ENCODE measurements at regions not wholly inside any gene's neighbourhood (a gene's known extent, or its start where the extent isn't known, plus 50 kb on each side); places are given as distances from the start of the nearest gene placed in this dataset.

GRCh38 chr12:70049596-70050360 lies 193.5 kb upstream of the CNOT2 start:
- H3K27ac ChIP-seq (ENCODE audit: low read depth), result no peak overlapping the region
- DNase-seq (ENCODE audit: low spot score), result no peak
- H3K36me3 ChIP-seq (ENCODE audit: insufficient read depth), result no peaks in the 10 kb centered on the region
- H4K20me1 ChIP-seq (replicated peaks; ENCODE audit: insufficient read depth), result no peaks in the 10 kb centered on the region
- H3K4me3 Mint-ChIP-seq, result no peak overlapping the region
- peaks cover 17% of the 10 kb centered on the region for H3K4me1 Mint-ChIP-seq
- H3K4me3 ChIP-seq, result no peak overlapping the region
- TF ChIP-seq REST (IDR thresholded peaks at IDR 0.05; ENCODE audit: unreplicated experiment) (no peak), NANOG (IDR thresholded peaks at IDR 0.05; ENCODE audit: borderline replicate concordance) (no peak), ZNF114 (CRISPR knock-in tag; IDR thresholded peaks at IDR 0.05) (no peak), ZNF331 (CRISPR knock-in tag; IDR thresholded peaks at IDR 0.05; ENCODE audit: low read depth) (no peak), CTCF (conservative IDR thresholded peaks at IDR 0.05; ENCODE audit: low read depth in 2 of 2) (no peak), ZNF462 (CRISPR knock-in tag; IDR thresholded peaks at IDR 0.05) (no peak), EZH2phosphoT487 (IDR thresholded peaks at IDR 0.05; ENCODE audit: unreplicated experiment) (no peak), POLR2AphosphoS5 (IDR thresholded peaks at IDR 0.05; ENCODE audit: low read depth) (no peak), STAT1 (IDR thresholded peaks at IDR 0.05; ENCODE audit: unreplicated experiment) (no peak), CREB1 (CRISPR knock-in tag; IDR thresholded peaks at IDR 0.05; ENCODE audit: low read depth) (no peak)
- no peaks in the 10 kb centered on the region for H3K27me3 ChIP-seq (ENCODE audit: insufficient read depth)
- no peak overlapping the region for H3K27ac Mint-ChIP-seq
- H3K36me3 Mint-ChIP-seq (ENCODE audit: low read depth), result no peaks in the 10 kb centered on the region
- H3F3A ChIP-seq (replicated peaks; ENCODE audit: low read depth), result no peaks in the 10 kb centered on the region
- no peak overlapping the region for H3K4me2 ChIP-seq
- no peak for ATAC-seq
- H3K9me2 ChIP-seq (ENCODE audit: insufficient read depth), result 0 out of 2 replicates have a peak, but pooled peaks cover 6% of the 10 kb centered on the region
- H3K9me3 Mint-ChIP-seq, result no peaks in the 10 kb centered on the region
- H3K4me1 ChIP-seq (ENCODE audit: insufficient read depth), result peaks cover 15% of the 10 kb centered on the region
- no peaks in the 10 kb centered on the region for H3K79me2 ChIP-seq (replicated peaks; ENCODE audit: insufficient read depth)
- no peak overlapping the region for H2AFZ ChIP-seq
- H3K27me3 Mint-ChIP-seq (ENCODE audit: insufficient read depth, low read depth, poor library complexity), result no peaks in the 10 kb centered on the region
